ENCODE measurements at regions not wholly inside any gene's neighbourhood (a gene's known extent, or its start where the extent isn't known, plus 50 kb on each side); places are given as distances from the start of the nearest gene placed in this dataset.

- H3K36me3 ChIP-seq (ENCODE audit: control insufficient read depth, insufficient read depth, low read length): no peaks in the 10 kb centered on the region
- H3K9me3 Mint-ChIP-seq: no peaks in the 10 kb centered on the region
- H3K9ac ChIP-seq (ENCODE audit: extremely low read depth, low read length, poor library complexity, severe bottlenecking): no peak overlapping the region
- no peak overlapping the region for H3K4me3 Mint-ChIP-seq
- no peak for TF ChIP-seq CTCF (conservative IDR thresholded peaks at IDR 0.05)
- no peaks in the 10 kb centered on the region for H3K27me3 Mint-ChIP-seq (ENCODE audit: insufficient read depth)
- no peaks in the 10 kb centered on the region for H3K36me3 Mint-ChIP-seq (ENCODE audit: low read depth)
- peaks cover 5% of the 10 kb centered on the region for H3K4me1 Mint-ChIP-seq
- no peaks in the 10 kb centered on the region for H3K4me1 ChIP-seq (ENCODE audit: control insufficient read depth, insufficient read depth, low read length)
- no peak for DNase-seq
- H3K27me3 ChIP-seq (ENCODE audit: control insufficient read depth, insufficient read depth, low read length, poor library complexity, severe bottlenecking): no peaks in the 10 kb centered on the region
- H3K27ac Mint-ChIP-seq: no peak overlapping the region
- H3K4me3 ChIP-seq (ENCODE audit: low read length): no peak overlapping the region
- no peak overlapping the region for H3K27ac ChIP-seq (ENCODE audit: low read depth, low read length)
- H3K9me3 ChIP-seq (ENCODE audit: control insufficient read depth, low read length): no peaks in the 10 kb centered on the region
These were observed 803.3 kb upstream of the CTNND2 start for GRCh38 chr5:12707560-12707959.

GRCh38 chr5:12704955-12705354 lies 800.7 kb upstream of the CTNND2 start:
- Mint-ChIP-seq H3K9me3 (no peaks in the 10 kb centered on the region), H3K36me3 (ENCODE audit: low read depth) (no peaks in the 10 kb centered on the region), H3K4me1 (peaks cover 5% of the 10 kb centered on the region), H3K4me3 (no peak overlapping the region), H3K27me3 (ENCODE audit: insufficient read depth) (no peaks in the 10 kb centered on the region), H3K27ac (no peak overlapping the region)
- Histone ChIP-seq H3K4me3 (ENCODE audit: low read length) (no peak overlapping the region), H3K36me3 (ENCODE audit: control insufficient read depth, insufficient read depth, low read length) (no peaks in the 10 kb centered on the region), H3K4me1 (ENCODE audit: control insufficient read depth, insufficient read depth, low read length) (no peaks in the 10 kb centered on the region), H3K27me3 (ENCODE audit: control insufficient read depth, insufficient read depth, low read length, poor library complexity, severe bottlenecking) (no peaks in the 10 kb centered on the region), H3K9ac (ENCODE audit: extremely low read depth, low read length, poor library complexity, severe bottlenecking) (no peak overlapping the region), H3K27ac (ENCODE audit: low read depth, low read length) (no peak overlapping the region), H3K9me3 (ENCODE audit: control insufficient read depth, low read length) (no peaks in the 10 kb centered on the region)
- WGBS, 2 experiments (ENCODE audit: insufficient coverage in 1 of 2, insufficient read length in 1 of 2): 64 to 100% methylated on average over 1 to 2 of the region's 2 CpGs
- no peak for DNase-seq
- TF ChIP-seq CTCF (conservative IDR thresholded peaks at IDR 0.05): peak; percentile 74

GRCh38 chr5:12703254-12703653 lies 799.0 kb upstream of the CTNND2 start:
- TF ChIP-seq CTCF (conservative IDR thresholded peaks at IDR 0.05): no peak
- Histone ChIP-seq H3K4me1 (ENCODE audit: control insufficient read depth, insufficient read depth, low read length) (no peaks in the 10 kb centered on the region), H3K9me3 (ENCODE audit: control insufficient read depth, low read length) (no peaks in the 10 kb centered on the region), H3K27ac (ENCODE audit: low read depth, low read length) (no peak overlapping the region), H3K4me3 (ENCODE audit: low read length) (no peak overlapping the region), H3K9ac (ENCODE audit: extremely low read depth, low read length, poor library complexity, severe bottlenecking) (no peak overlapping the region), H3K36me3 (ENCODE audit: control insufficient read depth, insufficient read depth, low read length) (no peaks in the 10 kb centered on the region), H3K27me3 (ENCODE audit: control insufficient read depth, insufficient read depth, low read length, poor library complexity, severe bottlenecking) (no peaks in the 10 kb centered on the region)
- WGBS, 2 experiments (ENCODE audit: insufficient coverage in 1 of 2, insufficient read length in 1 of 2): 93 to 100% methylated on average over 1 of the region's 1 CpG
- Mint-ChIP-seq H3K4me3 (no peak overlapping the region), H3K36me3 (ENCODE audit: low read depth) (no peaks in the 10 kb centered on the region), H3K4me1 (peaks cover 5% of the 10 kb centered on the region), H3K27me3 (ENCODE audit: insufficient read depth) (no peaks in the 10 kb centered on the region), H3K27ac (no peak overlapping the region), H3K9me3 (no peaks in the 10 kb centered on the region)
- no peak for DNase-seq
